GM18909 (cell line): ENCODE measurements at regions not wholly inside any gene's neighbourhood (a gene's known extent, or its start where the extent isn't known, plus 50 kb on each side); places are given as distances from the start of the nearest gene placed in this dataset.

Experiments
- ATAC-seq: cut with Tn5 transposase; IDR thresholded peaks from one replicate; pipeline ENCODE4 v1.9.1; 2021; ENCODE audit warnings: mild to moderate bottlenecking; ENCODE audit not compliant: unreplicated experiment, poor library complexity

DNA sequence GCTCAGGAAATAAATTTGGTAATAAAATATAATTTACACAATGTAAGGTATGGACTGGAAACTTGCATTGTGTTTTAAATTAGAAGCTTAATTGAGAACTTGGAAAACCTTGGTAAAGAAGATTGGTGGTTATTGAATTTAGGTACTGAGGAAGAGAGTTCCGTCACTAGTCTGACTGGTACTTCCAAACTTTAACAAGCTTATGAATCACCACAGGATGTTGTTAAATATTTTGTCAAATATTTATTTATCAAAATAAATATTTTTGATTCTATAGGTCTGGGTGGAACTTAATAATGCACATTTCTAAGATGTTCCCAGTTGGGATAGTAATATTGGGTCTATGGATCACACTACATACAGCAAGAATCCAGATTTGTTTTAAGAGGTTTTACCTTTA, 992.2 kb downstream of the ARAP2 start:
- no peak for ATAC-seq

DNA sequence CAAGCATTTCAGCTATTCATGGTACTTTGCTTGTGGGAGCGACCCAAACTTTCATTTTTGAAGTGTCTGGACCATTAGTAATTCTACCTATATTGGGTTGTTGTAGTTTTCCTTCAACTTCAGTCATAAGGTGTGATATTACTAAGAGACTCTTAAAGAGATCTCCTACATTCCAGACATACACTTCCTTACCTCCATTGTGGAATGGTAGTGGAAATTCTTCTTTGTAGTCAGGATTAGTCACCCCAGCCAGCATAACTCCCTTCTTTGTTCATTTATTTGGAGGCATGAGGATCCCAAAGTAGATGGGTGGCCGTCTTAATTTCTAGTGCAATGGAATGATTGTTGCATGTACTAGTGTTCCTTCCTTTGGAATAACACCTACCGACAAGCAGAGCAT, 991.4 kb downstream of the ARAP2 start:
- no peak for ATAC-seq

DNA sequence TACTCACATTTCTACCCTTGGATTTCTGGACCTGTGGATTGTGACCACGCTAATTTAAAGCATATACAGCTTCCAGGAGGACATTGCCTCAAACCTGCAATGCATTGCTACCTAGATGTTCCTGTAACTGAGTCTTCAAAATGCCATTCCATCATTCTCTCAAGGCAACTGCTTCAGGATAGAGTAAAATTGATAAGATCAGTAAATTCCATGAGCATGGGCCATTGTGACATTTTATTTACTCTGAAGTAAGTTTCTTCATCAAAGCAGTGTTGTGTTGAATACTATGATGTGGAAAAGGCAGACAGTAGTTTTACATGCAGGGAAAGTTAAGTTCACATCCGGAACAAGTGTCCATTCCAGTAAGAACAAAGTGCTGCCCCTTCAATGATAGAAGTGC, 991.0 kb downstream of the ARAP2 start:
- ATAC-seq = no peak

DNA sequence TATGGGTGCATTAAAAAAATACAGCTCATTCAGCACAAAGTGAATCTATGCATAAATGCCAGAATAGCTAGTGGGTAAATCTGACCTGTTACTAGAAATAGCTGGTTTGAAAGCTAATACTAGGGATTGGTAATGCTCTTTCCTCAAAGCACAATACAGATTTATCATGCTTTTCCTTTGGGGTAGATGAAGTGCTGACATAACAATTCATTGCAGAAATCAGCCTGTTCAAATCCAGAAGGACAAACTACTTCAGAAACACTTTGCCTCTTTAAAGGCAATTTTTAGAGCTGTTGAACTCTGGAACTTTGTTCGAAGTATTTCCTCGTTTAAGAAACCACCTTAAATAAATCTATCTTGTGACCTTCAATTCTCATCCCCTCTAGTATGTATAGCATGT, 957.9 kb downstream of the ARAP2 start:
- ATAC-seq = no peak

DNA sequence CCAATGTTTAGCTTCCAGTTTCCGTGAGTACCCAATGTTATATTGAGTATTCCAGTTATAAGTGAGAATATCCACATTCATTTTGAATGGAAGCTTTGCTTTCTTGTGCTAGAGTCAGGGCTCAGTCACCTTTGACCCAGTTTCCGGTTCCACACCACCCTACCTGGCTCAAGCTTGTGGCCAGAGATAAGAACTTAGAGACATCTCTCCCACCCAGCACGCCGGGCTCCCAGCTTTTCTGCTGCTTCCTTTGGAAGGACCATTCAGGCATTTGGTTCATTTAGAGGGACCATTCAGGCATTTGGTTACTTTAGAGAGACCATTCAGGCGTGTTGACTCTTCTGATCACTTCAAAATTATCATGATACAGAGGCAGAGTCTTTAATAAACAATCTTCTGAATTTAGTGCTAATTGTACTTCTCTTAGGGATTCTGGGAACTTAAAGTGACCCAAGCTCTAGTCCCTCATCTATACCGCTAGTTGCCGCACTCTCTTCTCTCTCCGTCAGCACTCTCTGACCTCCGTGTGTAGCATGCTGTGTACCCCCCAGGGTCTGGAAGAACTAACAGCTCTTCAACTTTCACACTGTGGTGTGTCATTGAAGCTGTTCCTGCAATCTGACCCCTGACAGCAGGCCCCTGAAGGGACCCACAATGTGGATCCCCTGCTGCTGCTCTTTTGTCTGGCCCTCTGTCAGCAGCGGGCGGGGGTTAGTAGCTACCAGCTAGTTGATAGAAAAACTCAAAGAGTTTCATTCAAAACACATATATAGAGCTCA, 943.1 kb downstream of the ARAP2 start:
- ATAC-seq = no peak

DNA sequence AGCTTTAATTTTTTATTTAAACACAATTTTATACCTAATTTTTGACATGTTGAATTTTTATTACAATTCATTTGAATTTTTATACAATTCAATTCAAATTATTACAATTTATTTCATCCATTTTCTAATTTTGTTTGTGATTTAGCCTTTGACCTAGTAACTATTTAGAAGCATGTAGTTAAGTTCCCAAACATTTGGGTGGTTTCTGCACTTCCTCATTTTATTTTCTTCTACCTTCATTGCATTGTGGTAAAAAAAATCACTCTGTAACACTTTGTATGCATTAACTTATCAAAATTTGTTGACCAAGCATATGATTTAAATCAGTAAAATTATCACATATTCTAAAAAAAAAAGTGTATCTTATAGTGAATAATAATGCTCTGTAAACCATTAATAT, 928.9 kb downstream of the ARAP2 start:
- ATAC-seq = no peak

DNA sequence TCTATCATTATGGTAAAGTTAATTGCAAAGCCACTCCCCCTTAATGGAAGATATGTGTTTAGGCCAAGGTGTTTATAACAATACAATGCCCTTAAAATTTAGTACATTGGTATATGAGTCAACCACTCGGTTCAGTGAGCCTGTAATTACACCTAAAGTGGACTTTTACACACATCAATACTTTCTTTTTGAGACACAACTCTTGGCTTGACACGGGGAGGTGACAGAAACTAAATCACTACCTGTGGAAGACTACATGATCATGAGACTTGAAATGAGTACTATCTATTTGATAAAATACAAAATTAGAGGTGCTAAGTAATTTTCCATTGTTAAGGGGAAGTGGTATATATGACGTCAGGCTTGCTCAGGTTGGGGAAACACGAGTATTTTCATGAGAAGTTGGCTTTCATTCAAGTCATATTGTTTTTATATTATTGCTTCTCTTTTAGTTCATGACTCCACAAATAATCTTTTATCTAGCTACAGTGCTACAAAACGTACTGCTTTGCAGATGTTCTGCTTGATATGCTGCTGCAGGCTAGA, 918.3 kb downstream of the ARAP2 start:
- ATAC-seq = no peak

DNA sequence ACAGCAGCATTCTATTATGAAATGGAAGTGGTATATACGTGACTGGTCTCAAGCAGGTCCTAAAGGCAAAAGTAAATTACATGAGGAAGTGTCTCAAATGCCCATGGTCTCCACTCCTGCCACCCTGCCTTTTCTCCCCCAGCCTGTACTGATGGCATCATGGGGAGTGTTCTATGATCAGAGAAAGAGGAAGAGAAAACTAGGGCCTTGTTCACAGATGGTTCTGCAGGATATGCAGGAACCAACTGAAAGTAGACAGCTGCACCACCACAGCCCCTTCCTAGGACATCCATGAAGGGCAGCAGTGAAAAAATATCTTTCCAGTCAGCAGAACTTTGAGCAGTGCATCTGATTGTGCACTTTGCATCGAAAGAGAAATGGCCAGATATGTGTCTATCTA, 901.5 kb downstream of the ARAP2 start:
- ATAC-seq = no peak

DNA sequence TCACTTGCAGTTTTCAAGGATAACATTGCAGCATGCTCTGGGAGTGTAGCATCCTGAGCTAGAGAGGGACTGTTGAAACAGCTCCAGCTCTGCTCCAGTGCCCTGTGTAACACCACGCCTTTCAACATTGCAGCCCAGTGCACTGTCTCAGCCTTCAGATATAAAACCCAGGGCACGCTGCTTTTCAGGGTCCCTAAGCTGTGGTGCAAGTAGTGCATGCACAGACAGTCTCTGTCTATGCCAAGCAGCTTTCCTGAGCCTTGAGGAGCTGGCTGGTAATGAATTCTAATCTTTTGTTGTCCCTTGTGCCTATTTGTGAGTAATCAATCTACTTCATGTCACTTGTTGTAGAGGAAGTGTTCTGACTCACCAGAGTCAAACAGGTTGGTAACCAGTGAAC, 897.0 kb downstream of the ARAP2 start:
- ATAC-seq = no peak

DNA sequence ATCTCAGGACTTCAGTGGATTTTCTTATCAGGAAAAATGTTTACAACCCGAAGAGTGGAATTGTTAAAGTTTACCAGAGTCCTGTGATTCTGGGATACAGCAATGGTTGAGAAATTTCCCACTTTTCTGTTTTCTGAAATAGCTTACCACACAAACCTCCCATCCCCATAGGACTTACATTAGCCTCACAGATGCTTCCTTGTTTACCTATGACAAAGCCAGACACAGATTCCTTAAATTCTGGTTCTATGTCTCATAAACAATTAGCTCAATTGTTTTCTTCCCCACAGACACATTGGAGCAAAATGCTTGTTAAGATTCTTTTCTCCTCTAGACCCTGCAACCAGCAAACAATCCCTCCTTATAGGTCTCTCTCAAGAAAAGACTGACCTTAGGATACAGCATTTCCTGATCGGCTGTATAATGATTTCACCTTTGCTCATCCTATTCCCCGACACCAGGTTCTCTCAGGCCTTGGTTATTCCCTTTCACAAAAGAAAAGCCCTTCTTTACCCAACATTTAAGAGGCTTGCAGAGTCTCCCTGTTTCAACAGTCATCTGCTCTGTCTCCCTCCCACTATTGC, 886.2 kb downstream of the ARAP2 start:
- ATAC-seq = no peak

DNA sequence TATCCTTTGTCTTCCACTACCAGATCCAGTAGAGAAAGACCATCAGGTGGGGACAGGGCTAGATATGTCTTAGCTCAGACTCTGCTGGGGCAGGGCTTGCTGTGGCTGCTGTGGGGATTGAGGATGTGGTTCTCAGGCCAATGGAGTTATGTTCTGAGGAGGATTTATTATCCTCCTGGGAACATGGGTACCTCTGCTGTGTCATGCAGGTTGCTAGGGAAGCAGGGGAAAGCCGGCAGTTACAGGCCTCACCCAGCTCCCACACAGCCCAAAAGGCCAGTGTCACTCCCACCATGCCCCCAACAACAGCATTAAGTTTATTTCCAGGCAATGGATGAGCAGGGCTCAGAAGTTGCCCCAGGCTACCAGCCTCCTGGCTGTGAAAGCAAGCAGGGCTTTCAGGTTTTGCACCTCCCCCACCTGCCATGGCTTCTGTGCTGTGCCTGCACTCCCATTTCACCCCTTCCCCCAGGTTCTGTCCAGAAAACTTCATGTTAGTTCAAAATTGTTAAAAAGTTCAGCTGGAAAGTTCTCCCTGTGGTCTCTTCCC, 879.9 kb downstream of the ARAP2 start:
- no peak for ATAC-seq

DNA sequence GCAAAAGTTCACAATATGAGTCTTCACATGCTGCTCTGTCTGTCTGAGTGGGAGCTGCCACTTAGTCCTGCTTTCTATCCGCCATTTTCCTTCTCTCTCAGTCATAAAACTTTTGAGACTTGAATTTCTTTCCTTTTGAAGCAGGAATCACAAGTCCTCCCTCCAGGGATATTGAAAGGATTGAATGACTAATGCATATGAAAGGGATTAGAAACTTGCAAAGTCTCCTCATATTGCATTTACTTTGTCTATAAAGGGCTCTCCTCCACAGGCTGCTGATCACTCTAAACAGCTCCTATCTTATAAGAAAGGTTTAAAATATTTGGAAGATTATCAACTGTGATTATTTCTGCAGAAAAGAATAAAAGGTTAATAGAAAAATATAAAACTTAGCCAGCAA, 879.1 kb downstream of the ARAP2 start:
- no peak for ATAC-seq

DNA sequence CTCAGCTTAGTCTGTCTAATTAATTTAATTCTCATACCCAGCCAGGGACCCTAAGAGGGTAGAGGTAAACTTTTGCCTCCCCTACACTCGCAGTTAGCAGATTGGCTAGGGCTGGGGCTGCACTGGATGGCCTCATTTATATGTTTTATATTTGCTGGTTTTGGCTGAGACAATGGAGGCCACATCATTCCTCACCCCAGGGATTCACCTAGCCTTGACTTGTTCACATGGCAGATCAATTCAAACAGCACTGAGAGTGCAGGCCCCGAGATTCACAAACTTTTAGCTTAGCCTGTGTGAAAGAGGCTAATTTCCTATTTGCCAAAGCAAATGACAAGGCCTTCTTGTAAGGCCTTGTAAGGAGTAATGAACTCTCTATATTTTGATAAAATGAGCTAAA, 844.4 kb downstream of the ARAP2 start:
- ATAC-seq = no peak

DNA sequence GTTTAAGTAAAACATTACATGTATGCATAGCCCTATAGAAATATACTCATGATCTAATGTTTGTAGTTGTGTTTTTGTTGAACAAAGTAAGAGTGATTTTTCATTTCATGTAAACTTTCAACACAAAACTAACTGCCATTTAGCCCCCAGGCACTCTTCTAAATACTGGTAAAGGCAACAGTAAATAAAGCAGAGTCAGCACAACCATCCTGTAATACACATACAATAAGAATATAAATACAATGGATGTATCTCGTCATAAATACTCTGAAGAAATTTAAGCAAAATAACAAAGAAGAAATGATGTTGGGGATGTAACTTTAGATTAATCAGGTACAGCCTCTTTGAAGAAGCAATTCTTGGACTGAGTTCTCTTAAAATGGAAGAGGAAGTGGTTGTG, 821.2 kb downstream of the ARAP2 start:
- ATAC-seq = no peak

DNA sequence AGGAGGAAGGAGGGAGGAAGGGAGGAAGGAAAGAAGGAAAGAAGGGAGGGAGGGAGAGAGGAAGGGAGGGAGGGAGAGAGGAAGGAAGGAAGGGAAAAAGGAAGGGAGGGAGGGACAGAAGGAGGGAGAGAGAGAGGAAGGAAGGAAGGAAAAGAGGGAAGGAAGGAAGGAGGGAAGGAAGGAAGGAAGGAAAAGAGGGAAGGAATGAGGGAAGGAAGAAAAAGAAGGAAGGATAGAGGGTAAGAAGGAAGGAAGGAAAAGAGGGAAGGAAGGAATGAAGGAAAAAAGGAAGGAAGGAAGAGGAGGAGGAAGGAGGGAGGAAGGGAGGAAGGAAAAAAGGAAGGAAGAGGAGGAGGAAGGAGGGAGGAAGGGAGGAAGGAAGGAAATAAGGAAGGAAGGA, 796.8 kb downstream of the ARAP2 start:
- ATAC-seq = no peak

DNA sequence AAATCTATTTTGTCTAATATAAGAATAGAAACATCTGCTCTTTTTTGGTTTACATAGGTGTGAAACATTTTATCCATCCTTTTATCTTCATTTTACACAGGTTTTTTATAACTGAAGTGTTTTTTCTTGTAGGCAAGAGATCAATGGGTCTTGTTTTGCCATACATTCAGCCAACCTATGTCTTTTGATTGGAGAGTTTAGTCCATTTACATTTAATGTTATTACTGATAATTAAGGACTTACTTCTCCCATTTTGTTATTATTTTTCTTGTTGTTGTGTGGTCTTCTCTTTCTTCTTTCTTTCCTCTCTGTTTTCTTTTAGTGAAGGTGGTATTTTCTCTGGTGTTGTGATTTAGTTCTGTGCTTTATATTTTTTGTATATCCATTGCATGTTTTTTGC, 785.3 kb downstream of the ARAP2 start:
- no peak for ATAC-seq

DNA sequence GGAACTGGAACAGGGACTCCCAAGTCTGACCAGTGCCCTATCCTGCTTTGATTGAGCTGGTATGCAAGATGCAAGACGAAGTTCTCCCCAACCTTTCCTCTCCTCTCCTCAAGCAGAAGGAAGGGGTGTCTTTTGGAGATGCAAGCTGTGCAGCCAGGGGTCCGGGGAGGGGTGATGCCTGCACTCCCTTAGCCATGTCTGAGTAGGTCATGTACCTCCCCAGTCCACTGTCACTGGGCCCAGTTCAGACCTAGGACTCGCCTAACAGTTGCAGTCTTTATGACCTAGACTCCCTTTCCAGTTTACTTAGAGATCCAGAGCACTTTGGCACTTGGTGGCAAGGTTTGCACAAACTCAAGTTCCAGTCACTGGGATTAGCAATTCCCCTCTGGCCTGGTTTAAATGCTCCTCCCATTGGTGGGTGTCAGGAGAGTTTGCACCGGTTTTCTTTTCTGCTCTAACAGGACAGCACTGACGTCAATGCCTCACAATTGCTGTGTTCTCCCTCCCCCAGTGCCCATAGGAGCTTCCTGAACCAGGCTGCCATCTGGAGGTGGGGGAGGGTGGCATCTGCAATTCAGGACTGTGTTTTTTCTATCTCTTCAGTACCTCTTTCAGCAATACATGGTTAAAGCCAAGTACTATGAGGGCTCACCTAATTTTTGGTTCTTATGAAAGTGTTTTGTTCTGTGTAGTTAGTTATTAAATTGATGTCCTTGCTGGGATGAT, 782.2 kb downstream of the ARAP2 start:
- no peak for ATAC-seq

DNA sequence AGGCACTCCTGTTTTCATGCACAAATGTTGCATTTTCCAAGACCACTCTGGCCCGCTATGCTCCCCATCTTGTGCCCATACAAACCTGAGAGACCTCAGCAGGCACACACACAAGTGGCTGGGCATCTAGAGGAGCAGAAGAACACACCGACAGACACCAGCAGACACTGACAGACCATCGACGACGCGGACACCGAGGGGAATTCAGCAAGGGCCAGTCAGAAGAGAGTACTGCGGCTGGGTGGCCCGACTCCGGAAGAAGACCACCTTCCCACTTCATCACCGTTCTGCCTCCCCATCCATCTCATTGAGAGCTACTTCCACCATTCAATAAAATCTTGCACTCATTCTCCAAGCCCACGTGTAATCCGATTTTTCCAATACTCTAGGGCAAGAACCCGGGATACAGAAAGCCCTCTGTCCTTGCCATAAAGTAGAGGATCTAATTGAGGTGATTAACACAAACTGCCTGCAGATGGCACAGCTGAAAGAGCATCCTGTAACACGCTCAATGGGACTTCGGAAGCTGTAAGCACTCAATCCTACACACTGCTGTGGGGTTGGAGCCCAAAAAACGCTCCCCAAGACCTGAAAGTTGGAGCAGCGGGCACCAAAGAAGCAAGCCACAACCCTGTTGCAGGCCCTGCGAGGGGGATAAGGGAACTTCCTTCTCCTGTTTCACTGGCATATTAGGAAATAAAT, 780.9 kb downstream of the ARAP2 start:
- no peak for ATAC-seq

DNA sequence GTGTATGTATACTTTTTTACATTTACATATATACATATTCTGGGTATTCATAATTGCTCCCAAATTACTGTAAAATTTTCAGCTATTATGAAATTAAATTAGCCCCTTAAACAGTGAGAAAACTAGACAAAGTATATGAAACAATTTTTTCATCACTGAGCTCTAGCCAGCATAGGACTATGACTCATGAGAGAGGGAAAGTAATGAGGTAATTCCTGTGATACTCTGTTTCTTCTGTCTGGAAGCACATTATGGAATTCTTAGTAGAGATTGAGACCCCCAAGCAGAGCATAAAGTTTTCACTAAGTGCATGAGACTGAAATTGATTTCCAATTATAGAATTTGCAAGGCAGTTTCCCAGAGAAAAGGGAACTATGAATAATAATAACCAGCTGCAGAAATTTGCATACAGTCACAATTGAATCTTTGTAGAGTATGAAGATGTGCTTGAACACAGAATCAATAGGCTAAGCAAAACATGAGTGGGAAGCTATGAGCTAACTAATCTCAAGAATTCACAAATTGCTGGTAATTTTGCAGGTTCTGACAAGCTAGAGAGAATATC, 779.3 kb downstream of the ARAP2 start:
- no peak for ATAC-seq

DNA sequence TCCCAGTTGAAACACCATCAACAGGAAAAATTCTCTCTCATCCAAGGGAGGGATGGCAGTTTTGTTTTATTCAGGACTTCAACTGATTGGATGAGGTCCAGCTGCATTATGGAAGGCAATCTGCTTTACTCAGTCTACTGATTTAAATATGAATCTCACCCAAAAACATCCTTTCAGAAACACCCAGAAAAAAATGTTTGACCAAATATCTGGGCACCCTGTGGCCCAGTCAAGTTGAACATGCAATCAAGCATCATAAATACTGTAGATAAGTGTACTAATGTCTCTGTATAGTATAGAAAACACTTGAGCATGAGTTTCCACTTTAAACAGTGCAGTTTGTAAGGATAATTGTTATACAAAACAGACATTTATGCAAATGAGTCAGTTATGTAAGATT, 753.2 kb downstream of the ARAP2 start:
- ATAC-seq = no peak
